ENCODE measurements at regions not wholly inside any gene's neighbourhood (a gene's known extent, or its start where the extent isn't known, plus 50 kb on each side); places are given as distances from the start of the nearest gene placed in this dataset.

GRCh38 chr4:181437895-181438294 lies 805.3 kb upstream of the TENM3 start:
- H3K4me3 ChIP-seq (ENCODE audit: low read depth, low read length), result no peak overlapping the region
- peaks cover 48% of the 10 kb centered on the region for H3K27me3 ChIP-seq (ENCODE audit: insufficient read depth, low read length)
- H3K36me3 ChIP-seq (ENCODE audit: insufficient read depth, low read length), result no peaks in the 10 kb centered on the region
- H3K79me2 ChIP-seq (ENCODE audit: control insufficient read depth, insufficient read depth, low read length, unreplicated experiment), result no peaks in the 10 kb centered on the region
- no peaks in the 10 kb centered on the region for H3K4me1 ChIP-seq (ENCODE audit: control insufficient read depth, insufficient read depth, low read length, unreplicated experiment)
- H2AFZ ChIP-seq (ENCODE audit: low read length, unreplicated experiment), result no peak overlapping the region
- no peak overlapping the region for H3K27ac ChIP-seq (ENCODE audit: low read depth, low read length)

DNA sequence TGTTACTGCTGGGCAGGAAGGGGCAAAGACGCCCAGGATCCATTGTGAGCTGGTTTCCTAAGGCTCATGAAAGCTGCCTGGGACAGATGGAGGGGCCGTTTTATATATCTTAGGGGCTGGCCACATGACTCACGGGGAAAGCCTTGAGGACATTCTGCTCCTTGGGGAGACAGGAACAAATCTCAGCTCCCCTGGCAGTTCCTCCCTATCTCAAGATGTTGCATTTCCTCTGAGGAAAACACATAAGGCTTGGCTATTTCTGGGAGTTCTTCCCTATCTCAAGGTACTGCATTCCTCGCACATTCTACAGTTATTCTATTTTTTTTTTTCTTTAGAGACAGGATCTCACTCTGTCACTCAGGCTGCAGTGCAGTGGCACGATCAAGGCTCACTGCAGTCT lies 804.6 kb upstream of the TENM3 start:
- H3K4me3 ChIP-seq (ENCODE audit: low read depth, low read length), result no peak overlapping the region
- H3K4me1 ChIP-seq (ENCODE audit: control insufficient read depth, insufficient read depth, low read length, unreplicated experiment), result no peaks in the 10 kb centered on the region
- H3K27ac ChIP-seq (ENCODE audit: low read depth, low read length), result no peak overlapping the region
- peaks cover 50% of the 10 kb centered on the region for H3K27me3 ChIP-seq (ENCODE audit: insufficient read depth, low read length)
- H2AFZ ChIP-seq (ENCODE audit: low read length, unreplicated experiment), result no peak overlapping the region
- H3K36me3 ChIP-seq (ENCODE audit: insufficient read depth, low read length), result no peaks in the 10 kb centered on the region
- H3K79me2 ChIP-seq (ENCODE audit: control insufficient read depth, insufficient read depth, low read length, unreplicated experiment), result no peaks in the 10 kb centered on the region

DNA sequence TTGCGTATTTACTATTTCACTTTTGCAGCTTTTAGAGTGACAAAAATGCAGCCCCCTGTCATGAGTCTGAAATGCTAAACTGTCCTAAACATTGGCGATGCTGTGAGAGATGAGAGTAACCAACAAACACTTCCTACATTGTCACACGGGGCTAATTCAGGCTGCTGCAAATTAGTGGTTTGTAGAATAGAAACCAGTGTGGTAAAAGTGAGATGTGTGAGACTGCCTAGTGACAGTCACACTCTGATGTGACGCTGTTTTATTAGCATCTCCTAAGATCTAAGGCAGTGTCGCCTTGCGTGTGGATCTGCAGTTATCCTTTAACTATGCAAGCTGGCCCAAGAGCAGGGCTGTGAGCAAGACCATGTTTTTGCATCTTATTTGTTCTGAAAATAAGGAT lies 800.2 kb upstream of the TENM3 start:
- Histone ChIP-seq H3K27me3 (ENCODE audit: insufficient read depth, low read length) (peaks cover 60% of the 10 kb centered on the region), H3K4me1 (ENCODE audit: control insufficient read depth, insufficient read depth, low read length, unreplicated experiment) (no peaks in the 10 kb centered on the region)

DNA sequence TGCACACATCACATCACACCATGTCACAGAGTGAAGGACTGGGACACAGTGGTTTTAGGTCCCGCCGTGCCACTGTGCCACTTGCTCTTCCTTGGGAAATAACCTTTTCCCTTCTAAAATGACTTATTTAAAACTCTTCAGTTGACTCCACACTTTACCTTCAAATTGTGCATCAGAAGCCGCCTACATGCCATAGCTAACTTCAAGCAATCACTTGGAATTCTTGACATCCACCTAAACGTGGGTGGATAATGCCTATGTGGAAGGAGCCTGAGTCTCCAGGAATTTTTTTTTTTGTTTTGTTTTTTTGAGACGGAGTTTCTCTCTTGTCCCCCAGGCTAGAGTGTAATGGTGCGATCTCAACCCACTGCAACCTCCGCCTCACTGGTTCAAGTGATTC lies 777.4 kb upstream of the TENM3 start:
- no peaks in the 10 kb centered on the region for H3K79me2 ChIP-seq (ENCODE audit: control insufficient read depth, insufficient read depth, low read length, unreplicated experiment)
- no peaks in the 10 kb centered on the region for H3K4me1 ChIP-seq (ENCODE audit: control insufficient read depth, insufficient read depth, low read length, unreplicated experiment)
- no peak overlapping the region for H3K27ac ChIP-seq (ENCODE audit: low read depth, low read length)
- peaks cover 17% of the 10 kb centered on the region; the same call in 1 of the 2 replicates for H3K27me3 ChIP-seq (ENCODE audit: insufficient read depth, low read length)
- no peak overlapping the region for H2AFZ ChIP-seq (ENCODE audit: low read length, unreplicated experiment)
- no peak overlapping the region for H3K4me3 ChIP-seq (ENCODE audit: low read depth, low read length)
- H3K36me3 ChIP-seq (ENCODE audit: insufficient read depth, low read length), result no peaks in the 10 kb centered on the region

More for the DNA sequence above, 800.2 kb upstream of the TENM3 start:
- Histone ChIP-seq H3K36me3 (ENCODE audit: insufficient read depth, low read length) (no peaks in the 10 kb centered on the region), H3K27ac (ENCODE audit: low read depth, low read length) (no peak overlapping the region), H3K79me2 (ENCODE audit: control insufficient read depth, insufficient read depth, low read length, unreplicated experiment) (no peaks in the 10 kb centered on the region), H2AFZ (ENCODE audit: low read length, unreplicated experiment) (no peak overlapping the region), H3K4me3 (ENCODE audit: low read depth, low read length) (no peak overlapping the region)

DNA sequence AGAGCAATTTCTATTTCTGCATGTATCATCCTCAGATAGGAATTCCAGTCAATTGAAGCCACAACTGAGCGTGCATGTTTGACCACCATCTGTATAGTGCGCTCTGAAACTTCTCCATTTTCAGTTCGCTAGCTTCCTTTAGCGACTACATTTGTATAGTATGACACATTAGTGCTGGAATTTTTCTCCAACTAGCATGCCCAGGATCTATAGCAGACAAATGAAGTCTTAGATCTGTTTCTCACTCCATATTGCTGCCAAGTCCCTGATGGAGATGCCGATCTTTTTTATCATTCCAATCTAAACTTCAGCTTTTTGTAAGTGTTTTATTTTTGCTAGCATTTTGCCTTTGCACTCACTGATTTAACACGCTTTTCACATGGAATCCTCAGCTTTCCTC lies 774.8 kb upstream of the TENM3 start:
- Histone ChIP-seq H3K4me3 (ENCODE audit: low read depth, low read length) (no peak overlapping the region), H3K79me2 (ENCODE audit: control insufficient read depth, insufficient read depth, low read length, unreplicated experiment) (no peaks in the 10 kb centered on the region), H3K27ac (ENCODE audit: low read depth, low read length) (no peak overlapping the region), H3K4me1 (ENCODE audit: control insufficient read depth, insufficient read depth, low read length, unreplicated experiment) (no peaks in the 10 kb centered on the region), H2AFZ (ENCODE audit: low read length, unreplicated experiment) (peak overlapping the region; percentile 30), H3K36me3 (ENCODE audit: insufficient read depth, low read length) (no peaks in the 10 kb centered on the region), H3K27me3 (ENCODE audit: insufficient read depth, low read length) (no peaks in the 10 kb centered on the region)

GRCh38 chr4:181470306-181470705 lies 772.9 kb upstream of the TENM3 start:
- Histone ChIP-seq H3K36me3 (ENCODE audit: insufficient read depth, low read length) (no peaks in the 10 kb centered on the region), H3K27ac (ENCODE audit: low read depth, low read length) (no peak overlapping the region), H3K4me1 (ENCODE audit: control insufficient read depth, insufficient read depth, low read length, unreplicated experiment) (no peaks in the 10 kb centered on the region), H3K27me3 (ENCODE audit: insufficient read depth, low read length) (no peaks in the 10 kb centered on the region), H3K4me3 (ENCODE audit: low read depth, low read length) (no peak overlapping the region), H2AFZ (ENCODE audit: low read length, unreplicated experiment) (no peak overlapping the region), H3K79me2 (ENCODE audit: control insufficient read depth, insufficient read depth, low read length, unreplicated experiment) (no peaks in the 10 kb centered on the region)

GRCh38 chr4:181475359-181475758 lies 767.8 kb upstream of the TENM3 start:
- H2AFZ ChIP-seq (ENCODE audit: low read length, unreplicated experiment), result no peak overlapping the region
- no peaks in the 10 kb centered on the region for H3K27me3 ChIP-seq (ENCODE audit: insufficient read depth, low read length)
- H3K4me1 ChIP-seq (ENCODE audit: control insufficient read depth, insufficient read depth, low read length, unreplicated experiment), result no peaks in the 10 kb centered on the region
- no peaks in the 10 kb centered on the region for H3K36me3 ChIP-seq (ENCODE audit: insufficient read depth, low read length)
- H3K79me2 ChIP-seq (ENCODE audit: control insufficient read depth, insufficient read depth, low read length, unreplicated experiment), result no peaks in the 10 kb centered on the region
- H3K27ac ChIP-seq (ENCODE audit: low read depth, low read length), result no peak overlapping the region
- H3K4me3 ChIP-seq (ENCODE audit: low read depth, low read length), result no peak overlapping the region

GRCh38 chr4:181475781-181476507 lies 767.3 kb upstream of the TENM3 start:
- Histone ChIP-seq H3K4me3 (ENCODE audit: low read depth, low read length) (no peak overlapping the region), H3K27me3 (ENCODE audit: insufficient read depth, low read length) (no peaks in the 10 kb centered on the region), H3K79me2 (ENCODE audit: control insufficient read depth, insufficient read depth, low read length, unreplicated experiment) (no peaks in the 10 kb centered on the region), H2AFZ (ENCODE audit: low read length, unreplicated experiment) (no peak overlapping the region), H3K36me3 (ENCODE audit: insufficient read depth, low read length) (no peaks in the 10 kb centered on the region), H3K4me1 (ENCODE audit: control insufficient read depth, insufficient read depth, low read length, unreplicated experiment) (no peaks in the 10 kb centered on the region), H3K27ac (ENCODE audit: low read depth, low read length) (no peak overlapping the region)

GRCh38 chr4:181476508-181476890 lies 766.7 kb upstream of the TENM3 start:
- no peak overlapping the region for H3K27ac ChIP-seq (ENCODE audit: low read depth, low read length)
- H2AFZ ChIP-seq (ENCODE audit: low read length, unreplicated experiment), result no peak overlapping the region
- no peak overlapping the region for H3K4me3 ChIP-seq (ENCODE audit: low read depth, low read length)
- H3K27me3 ChIP-seq (ENCODE audit: insufficient read depth, low read length), result no peaks in the 10 kb centered on the region
- H3K36me3 ChIP-seq (ENCODE audit: insufficient read depth, low read length), result no peaks in the 10 kb centered on the region
- no peaks in the 10 kb centered on the region for H3K79me2 ChIP-seq (ENCODE audit: control insufficient read depth, insufficient read depth, low read length, unreplicated experiment)
- no peaks in the 10 kb centered on the region for H3K4me1 ChIP-seq (ENCODE audit: control insufficient read depth, insufficient read depth, low read length, unreplicated experiment)

GRCh38 chr4:181477591-181477990 lies 765.6 kb upstream of the TENM3 start:
- no peak overlapping the region for H2AFZ ChIP-seq (ENCODE audit: low read length, unreplicated experiment)
- H3K79me2 ChIP-seq (ENCODE audit: control insufficient read depth, insufficient read depth, low read length, unreplicated experiment), result no peaks in the 10 kb centered on the region
- no peak overlapping the region for H3K27ac ChIP-seq (ENCODE audit: low read depth, low read length)
- no peaks in the 10 kb centered on the region for H3K4me1 ChIP-seq (ENCODE audit: control insufficient read depth, insufficient read depth, low read length, unreplicated experiment)
- no peak overlapping the region for H3K4me3 ChIP-seq (ENCODE audit: low read depth, low read length)
- H3K36me3 ChIP-seq (ENCODE audit: insufficient read depth, low read length), result no peaks in the 10 kb centered on the region
- no peaks in the 10 kb centered on the region for H3K27me3 ChIP-seq (ENCODE audit: insufficient read depth, low read length)

- H3K27me3 ChIP-seq (ENCODE audit: insufficient read depth, low read length), result peaks cover 3% of the 10 kb centered on the region; the same call in 1 of the 2 replicates
- no peak overlapping the region for H2AFZ ChIP-seq (ENCODE audit: low read length, unreplicated experiment)
- no peaks in the 10 kb centered on the region for H3K36me3 ChIP-seq (ENCODE audit: insufficient read depth, low read length)
- H3K4me1 ChIP-seq (ENCODE audit: control insufficient read depth, insufficient read depth, low read length, unreplicated experiment), result no peaks in the 10 kb centered on the region
- H3K27ac ChIP-seq (ENCODE audit: low read depth, low read length), result no peak overlapping the region
- H3K79me2 ChIP-seq (ENCODE audit: control insufficient read depth, insufficient read depth, low read length, unreplicated experiment), result no peaks in the 10 kb centered on the region
- no peak overlapping the region for H3K4me3 ChIP-seq (ENCODE audit: low read depth, low read length)
Observed at GRCh38 chr4:181478656-181479055, 764.5 kb upstream of the TENM3 start.
